ENCODE measurements at regions not wholly inside any gene's neighbourhood (a gene's known extent, or its start where the extent isn't known, plus 50 kb on each side); places are given as distances from the start of the nearest gene placed in this dataset.

DNA sequence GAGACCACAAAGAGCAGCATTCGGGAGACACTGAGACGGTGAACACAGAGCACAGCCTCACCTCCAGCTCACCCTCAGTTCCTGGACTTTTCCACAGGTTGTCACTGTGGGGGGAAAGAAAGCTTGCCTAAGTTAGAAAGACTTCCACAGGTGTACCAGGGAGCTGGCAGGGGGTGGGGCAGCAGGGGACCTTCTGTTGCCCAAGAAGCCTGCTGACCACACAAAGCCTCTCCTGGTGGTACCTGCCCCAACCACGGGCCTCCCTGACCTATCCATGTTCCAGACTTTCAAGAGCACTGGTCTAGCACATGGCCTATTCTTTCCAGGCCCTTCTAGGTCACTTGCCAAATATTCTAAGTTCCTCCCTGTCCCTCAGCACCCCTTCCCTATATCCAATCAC is 550.8 kb downstream of the BNC2 start:
- Histone ChIP-seq H3K36me3 (no peaks in the 10 kb centered on the region), H3K27me3 (no peaks in the 10 kb centered on the region), H3K9me3 (no peaks in the 10 kb centered on the region), H3K4me1 (no peaks in the 10 kb centered on the region), H3K4me3 (no peak overlapping the region), H3K27ac (no peak overlapping the region)
- DNase-seq: no peak
- no peak for TF ChIP-seq POLR2A (IDR thresholded peaks at IDR 0.05)
- intact Hi-C loops (cut with DNase I; ENCODE audit: low total_unique reads): no loop called here

DNA sequence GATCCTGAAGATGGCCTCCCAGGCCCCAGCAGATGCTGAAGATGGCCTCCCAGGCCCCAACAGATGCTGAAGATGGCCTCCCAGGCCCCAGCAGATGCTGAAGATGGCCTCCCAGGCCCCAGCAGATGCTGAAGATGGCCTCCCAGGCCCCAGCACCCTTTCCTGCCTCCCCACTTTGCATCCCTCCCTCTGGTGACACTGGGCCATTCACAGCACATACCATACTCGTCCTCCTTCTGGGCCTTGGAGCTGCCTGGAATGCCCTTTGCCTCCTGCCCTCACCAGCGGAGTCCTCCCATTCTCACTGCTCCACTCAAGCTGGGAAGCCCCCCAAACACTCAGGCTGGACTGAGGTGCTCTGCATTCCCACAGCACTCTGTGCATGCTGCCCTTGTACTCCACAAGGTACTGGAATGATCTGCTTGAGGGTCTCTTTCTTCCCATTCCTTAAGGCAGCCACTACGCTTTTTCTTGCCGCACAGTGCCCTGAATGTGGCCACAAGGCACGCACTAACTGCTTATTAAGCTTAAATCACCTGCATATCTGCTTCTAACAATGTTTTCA is 550.0 kb downstream of the BNC2 start:
- Histone ChIP-seq H3K36me3 (no peaks in the 10 kb centered on the region), H3K27ac (no peak overlapping the region), H3K4me3 (no peak overlapping the region), H3K9me3 (no peaks in the 10 kb centered on the region), H3K4me1 (no peaks in the 10 kb centered on the region), H3K27me3 (no peaks in the 10 kb centered on the region)
- TF ChIP-seq POLR2A (IDR thresholded peaks at IDR 0.05): no peak
- TF ChIP-seq, protein P1, sequence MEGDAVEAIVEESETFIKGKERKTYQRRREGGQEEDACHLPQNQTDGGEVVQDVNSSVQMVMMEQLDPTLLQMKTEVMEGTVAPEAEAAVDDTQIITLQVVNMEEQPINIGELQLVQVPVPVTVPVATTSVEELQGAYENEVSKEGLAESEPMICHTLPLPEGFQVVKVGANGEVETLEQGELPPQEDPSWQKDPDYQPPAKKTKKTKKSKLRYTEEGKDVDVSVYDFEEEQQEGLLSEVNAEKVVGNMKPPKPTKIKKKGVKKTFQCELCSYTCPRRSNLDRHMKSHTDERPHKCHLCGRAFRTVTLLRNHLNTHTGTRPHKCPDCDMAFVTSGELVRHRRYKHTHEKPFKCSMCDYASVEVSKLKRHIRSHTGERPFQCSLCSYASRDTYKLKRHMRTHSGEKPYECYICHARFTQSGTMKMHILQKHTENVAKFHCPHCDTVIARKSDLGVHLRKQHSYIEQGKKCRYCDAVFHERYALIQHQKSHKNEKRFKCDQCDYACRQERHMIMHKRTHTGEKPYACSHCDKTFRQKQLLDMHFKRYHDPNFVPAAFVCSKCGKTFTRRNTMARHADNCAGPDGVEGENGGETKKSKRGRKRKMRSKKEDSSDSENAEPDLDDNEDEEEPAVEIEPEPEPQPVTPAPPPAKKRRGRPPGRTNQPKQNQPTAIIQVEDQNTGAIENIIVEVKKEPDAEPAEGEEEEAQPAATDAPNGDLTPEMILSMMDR (IDR thresholded peaks at IDR 0.05): no peak
- intact Hi-C loops (cut with DNase I; ENCODE audit: low total_unique reads): no loop called here
- DNase-seq: no peak

DNA sequence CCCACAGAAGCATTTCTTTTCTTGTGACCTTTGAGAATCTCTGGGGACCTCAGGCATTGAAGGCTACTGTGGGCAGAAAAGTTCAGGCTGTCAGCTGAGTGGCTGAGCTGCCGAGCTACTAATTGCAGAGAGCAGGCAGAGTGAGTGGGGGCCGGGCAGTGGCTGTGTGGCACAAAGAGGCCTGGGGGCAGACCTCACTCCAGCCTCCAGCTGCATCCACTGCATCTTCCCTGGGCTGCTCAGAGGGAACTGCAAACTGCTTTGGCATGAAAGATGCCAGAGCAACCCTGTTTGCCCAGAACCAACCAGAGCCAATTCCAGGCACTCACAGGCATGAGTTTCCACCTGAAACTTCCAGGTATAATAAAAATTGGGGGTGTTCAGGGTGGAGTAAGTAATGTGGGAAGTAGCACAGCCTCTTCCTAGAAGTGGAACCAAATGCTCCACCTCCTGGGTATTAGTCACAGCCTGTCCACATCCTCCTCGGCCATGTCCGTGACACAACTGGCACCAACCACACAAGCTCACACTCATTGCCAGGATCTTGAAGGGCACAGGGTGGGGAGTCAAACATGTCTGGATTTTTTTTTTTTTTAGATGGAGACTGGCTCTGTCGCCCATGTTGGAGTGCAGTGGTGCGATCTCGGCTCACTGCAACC is 548.9 kb downstream of the BNC2 start:
- H3K27ac ChIP-seq: no peak overlapping the region
- DNase-seq: no peak

DNA sequence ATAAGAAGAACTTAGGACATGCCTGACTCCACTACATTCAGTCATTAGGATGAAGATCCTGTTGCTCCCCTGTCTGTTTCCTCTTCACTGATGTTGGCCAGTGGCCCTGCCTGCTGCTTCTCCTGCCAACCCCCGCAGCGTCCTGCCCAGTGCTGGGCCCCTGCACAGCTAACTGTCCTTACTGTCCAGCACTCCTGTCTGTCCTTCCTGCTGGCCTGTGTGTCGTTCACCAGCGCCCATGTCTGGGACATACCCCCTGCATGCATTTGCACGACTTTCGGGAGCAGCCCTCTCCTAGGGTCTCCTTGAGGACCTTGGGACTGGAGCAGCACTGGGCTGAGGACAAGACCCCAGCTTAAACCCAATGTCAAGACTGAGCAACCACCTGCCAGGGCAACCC is 547.6 kb downstream of the BNC2 start:
- Histone ChIP-seq H3K36me3 (no peaks in the 10 kb centered on the region), H3K27ac (no peak overlapping the region), H3K4me3 (no peak overlapping the region), H3K9me3 (no peaks in the 10 kb centered on the region), H3K4me1 (no peaks in the 10 kb centered on the region), H3K27me3 (no peaks in the 10 kb centered on the region)
- TF ChIP-seq, protein P1 (IDR thresholded peaks at IDR 0.05): no peak
- no peak for TF ChIP-seq POLR2A (IDR thresholded peaks at IDR 0.05)
- DNase-seq: no peak
- intact Hi-C loops (cut with DNase I; ENCODE audit: low total_unique reads): no loop called here

More for the DNA sequence above, 548.9 kb downstream of the BNC2 start:
- Histone ChIP-seq H3K9me3 (no peaks in the 10 kb centered on the region), H3K27me3 (no peaks in the 10 kb centered on the region), H3K4me1 (no peaks in the 10 kb centered on the region), H3K4me3 (no peak overlapping the region), H3K36me3 (no peaks in the 10 kb centered on the region)
- no peak for TF ChIP-seq POLR2A (IDR thresholded peaks at IDR 0.05)
- TF ChIP-seq, protein P1 (IDR thresholded peaks at IDR 0.05): no peak
- intact Hi-C loops (cut with DNase I; ENCODE audit: low total_unique reads): no loop called here

DNA sequence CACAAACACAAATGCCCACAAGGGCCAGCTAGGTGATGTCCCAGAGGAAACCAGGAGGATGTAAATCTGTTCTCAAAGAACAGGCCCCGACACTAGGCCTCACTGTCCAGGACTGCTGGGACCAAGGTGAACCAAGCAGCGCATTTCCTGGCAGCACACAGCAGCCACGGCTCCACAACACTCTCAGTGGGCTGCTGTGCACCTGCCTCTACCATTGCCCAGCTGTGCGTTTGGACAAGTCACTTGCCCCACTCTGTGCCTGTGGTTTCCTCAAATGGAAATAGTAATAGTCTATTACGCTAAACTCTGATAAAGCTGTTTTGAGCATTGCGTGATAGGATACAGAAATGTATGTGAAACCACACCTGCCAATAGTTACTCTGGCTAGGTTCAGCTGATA is 544.5 kb downstream of the BNC2 start:
- Histone ChIP-seq H3K4me3 (no peak overlapping the region), H3K4me1 (no peaks in the 10 kb centered on the region), H3K27me3 (no peaks in the 10 kb centered on the region), H3K27ac (no peak overlapping the region), H3K36me3 (no peaks in the 10 kb centered on the region), H3K9me3 (no peaks in the 10 kb centered on the region)
- TF ChIP-seq POLR2A (IDR thresholded peaks at IDR 0.05): no peak
- TF ChIP-seq, protein P1 (IDR thresholded peaks at IDR 0.05): no peak
- intact Hi-C loops (cut with DNase I; ENCODE audit: low total_unique reads): no loop called here
- no peak for DNase-seq
